KMS-11 (cell line): ENCODE measurements at regions not wholly inside any gene's neighbourhood (a gene's known extent, or its start where the extent isn't known, plus 50 kb on each side); places are given as distances from the start of the nearest gene placed in this dataset.

Experiments used
- H2AFZ ChIP-seq: fragments of 200-600 bp; sonication (generic); 2 replicates; pipeline ENCODE4 v1.6.1; 2016; ENCODE audit warnings: antibody characterized with exemption, mixed run types, low read depth
- H3K27ac ChIP-seq: fragments of 200-600 bp; sonication (generic); 2 replicates; pipeline ENCODE4 v1.6.1; 2016; ENCODE audit warnings: mild to moderate bottlenecking, mixed run types
- H3K27me3 ChIP-seq: fragments of 200-600 bp; sonication (generic); 2 replicates; pipeline ENCODE4 v1.6.1; 2017; ENCODE audit warnings: mild to moderate bottlenecking, low read depth, mixed run types, moderate library complexity; ENCODE audit not compliant: insufficient read depth
- H3K36me3 ChIP-seq: fragments of 200-600 bp; sonication (generic); 2 replicates; pipeline ENCODE4 v1.6.1; 2017; ENCODE audit warnings: mild to moderate bottlenecking, mixed run types; ENCODE audit not compliant: insufficient read depth
- H3K4me1 ChIP-seq: fragments of 200-600 bp; sonication (generic); 2 replicates; pipeline ENCODE4 v1.6.1; 2016; ENCODE audit warnings: mild to moderate bottlenecking, low read depth, mixed run types; ENCODE audit not compliant: poor library complexity, severe bottlenecking
- H3K4me2 ChIP-seq: fragments of 200-600 bp; sonication (generic); 2 replicates; pipeline ENCODE4 v1.7.0; 2016; ENCODE audit warnings: mild to moderate bottlenecking, mixed run types
- H3K4me3 ChIP-seq: fragments of 200-600 bp; sonication (generic); IDR thresholded peaks from 2 replicates; pipeline ENCODE4 v1.6.1; 2017; ENCODE audit warnings: low read depth, low read length, mixed read lengths; ENCODE audit not compliant: insufficient read depth
- H3K79me2 ChIP-seq: fragments of 200-600 bp; sonication (generic); 2 replicates; pipeline ENCODE4 v1.6.1; 2016; ENCODE audit warnings: low read depth, mixed run types; ENCODE audit not compliant: insufficient read depth
- H3K9ac ChIP-seq: fragments of 200-600 bp; sonication (generic); 2 replicates; pipeline ENCODE4 v1.6.1; 2016; ENCODE audit warnings: mild to moderate bottlenecking, mixed run types
- H4K20me1 ChIP-seq: fragments of 200-600 bp; sonication (generic); 2 replicates; pipeline ENCODE4 v1.6.1; 2016; ENCODE audit warnings: mild to moderate bottlenecking, mixed run types; ENCODE audit not compliant: insufficient read depth
- TF ChIP-seq, protein P1 (sequence below): fragments of 200-600 bp; sonication (generic); conservative IDR thresholded peaks from 2 replicates; pipeline ENCODE4 v1.6.1; 2017; ENCODE audit warnings: low read depth, mild to moderate bottlenecking, antibody characterized with exemption, low read length, moderate library complexity, mixed read lengths

DNA sequence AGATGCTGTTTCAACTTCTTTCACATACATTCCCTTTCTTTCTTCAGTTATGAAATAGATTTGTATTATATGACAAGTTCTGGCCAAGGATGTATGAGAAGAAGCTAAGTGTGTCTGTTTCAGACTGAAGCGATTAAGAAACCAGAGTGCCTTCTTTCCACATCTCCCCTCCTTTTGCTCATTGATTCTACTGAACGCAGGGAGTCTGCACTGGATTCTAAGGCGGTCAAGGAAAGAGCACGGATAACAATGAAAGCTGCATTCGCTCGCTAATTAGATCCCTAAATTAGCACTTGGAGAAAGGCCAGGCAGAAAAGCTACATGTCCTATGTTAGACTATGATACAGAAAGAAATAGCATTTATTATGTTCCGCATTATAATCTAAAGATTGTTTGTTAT is 267.7 kb downstream of the HAO1 start:
- TF ChIP-seq, protein P1, sequence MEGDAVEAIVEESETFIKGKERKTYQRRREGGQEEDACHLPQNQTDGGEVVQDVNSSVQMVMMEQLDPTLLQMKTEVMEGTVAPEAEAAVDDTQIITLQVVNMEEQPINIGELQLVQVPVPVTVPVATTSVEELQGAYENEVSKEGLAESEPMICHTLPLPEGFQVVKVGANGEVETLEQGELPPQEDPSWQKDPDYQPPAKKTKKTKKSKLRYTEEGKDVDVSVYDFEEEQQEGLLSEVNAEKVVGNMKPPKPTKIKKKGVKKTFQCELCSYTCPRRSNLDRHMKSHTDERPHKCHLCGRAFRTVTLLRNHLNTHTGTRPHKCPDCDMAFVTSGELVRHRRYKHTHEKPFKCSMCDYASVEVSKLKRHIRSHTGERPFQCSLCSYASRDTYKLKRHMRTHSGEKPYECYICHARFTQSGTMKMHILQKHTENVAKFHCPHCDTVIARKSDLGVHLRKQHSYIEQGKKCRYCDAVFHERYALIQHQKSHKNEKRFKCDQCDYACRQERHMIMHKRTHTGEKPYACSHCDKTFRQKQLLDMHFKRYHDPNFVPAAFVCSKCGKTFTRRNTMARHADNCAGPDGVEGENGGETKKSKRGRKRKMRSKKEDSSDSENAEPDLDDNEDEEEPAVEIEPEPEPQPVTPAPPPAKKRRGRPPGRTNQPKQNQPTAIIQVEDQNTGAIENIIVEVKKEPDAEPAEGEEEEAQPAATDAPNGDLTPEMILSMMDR: no peak
- H3K4me2 ChIP-seq: no peak overlapping the region

DNA sequence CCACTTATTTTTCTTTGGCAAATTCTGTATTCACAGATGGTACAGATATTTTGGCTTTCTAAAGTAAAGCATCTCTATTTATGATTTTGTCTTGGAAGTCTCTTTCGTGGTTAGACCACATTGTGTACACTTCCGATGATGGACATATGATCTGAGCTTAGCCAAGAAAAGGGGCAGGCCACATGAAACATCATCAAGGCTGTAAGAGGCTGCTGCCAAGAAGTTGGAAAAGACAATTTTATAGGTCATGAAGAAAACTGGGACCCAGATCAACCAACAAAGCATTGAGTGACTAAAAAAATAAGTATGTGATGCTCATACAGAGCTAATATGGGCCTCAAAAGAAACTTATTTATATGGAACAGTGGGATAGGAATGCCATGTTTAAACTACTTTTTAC is 266.4 kb downstream of the HAO1 start:
- Histone ChIP-seq H3K27ac (no peak overlapping the region), H3K36me3 (no peaks in the 10 kb centered on the region), H3K9ac (no peak overlapping the region), H4K20me1 (no peaks in the 10 kb centered on the region), H3K27me3 (no peaks in the 10 kb centered on the region), H2AFZ (no peak overlapping the region), H3K4me1 (no peaks in the 10 kb centered on the region), H3K4me3 (no peak overlapping the region), H3K4me2 (no peak overlapping the region), H3K79me2 (no peaks in the 10 kb centered on the region)
- TF ChIP-seq, protein P1: no peak

More for the DNA sequence above, 267.7 kb downstream of the HAO1 start:
- Histone ChIP-seq H3K4me3 (no peak overlapping the region), H2AFZ (no peak overlapping the region), H3K36me3 (no peaks in the 10 kb centered on the region), H3K4me1 (no peaks in the 10 kb centered on the region), H4K20me1 (no peaks in the 10 kb centered on the region), H3K79me2 (no peaks in the 10 kb centered on the region), H3K9ac (no peak overlapping the region), H3K27ac (no peak overlapping the region), H3K27me3 (no peaks in the 10 kb centered on the region)

DNA sequence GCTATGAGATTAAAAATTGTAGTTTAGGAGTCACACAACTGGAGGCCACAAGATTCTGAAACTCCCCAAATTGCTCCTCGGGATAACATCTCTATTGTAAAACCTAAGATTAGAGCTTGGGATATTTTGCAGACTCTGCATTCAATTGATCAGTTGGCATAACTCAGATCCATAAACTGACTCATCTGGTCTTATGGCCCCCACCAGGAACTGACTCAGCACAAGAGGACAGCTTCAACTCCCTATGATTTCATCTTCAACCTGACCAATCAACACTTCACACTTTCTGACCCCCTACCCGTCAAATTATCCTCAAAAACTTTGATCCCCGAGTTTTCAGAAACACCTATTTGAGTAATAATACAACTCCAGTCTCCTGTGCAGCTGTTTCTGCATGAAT is 257.3 kb downstream of the HAO1 start:
- Histone ChIP-seq H3K4me2 (no peak overlapping the region), H4K20me1 (no peaks in the 10 kb centered on the region), H3K27me3 (no peaks in the 10 kb centered on the region), H3K36me3 (no peaks in the 10 kb centered on the region), H3K79me2 (no peaks in the 10 kb centered on the region), H3K4me3 (no peak overlapping the region), H3K27ac (no peak overlapping the region), H3K9ac (no peak overlapping the region), H3K4me1 (peaks cover 10% of the 10 kb centered on the region), H2AFZ (no peak overlapping the region)
- TF ChIP-seq, protein P1: no peak

DNA sequence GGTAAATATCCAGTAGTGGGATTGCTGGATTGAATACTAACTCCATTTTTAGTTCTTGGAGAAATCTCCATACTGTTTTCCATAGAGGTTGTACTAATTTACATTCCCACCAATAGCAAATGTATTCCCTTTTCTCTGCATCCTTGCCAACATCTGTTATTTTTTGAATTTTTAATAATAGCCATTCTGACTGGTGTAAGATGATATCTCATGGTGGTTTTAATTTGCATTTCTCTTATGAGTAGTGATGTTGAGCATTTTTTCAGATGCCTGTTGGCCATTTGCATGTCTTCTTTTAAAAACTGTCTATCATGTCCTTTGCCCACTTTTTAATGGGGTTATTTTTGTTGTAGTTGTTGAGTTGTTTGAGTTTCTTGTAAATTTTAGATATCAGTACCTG is 253.2 kb downstream of the HAO1 start:
- Histone ChIP-seq H4K20me1 (no peaks in the 10 kb centered on the region), H2AFZ (no peak overlapping the region), H3K27ac (no peak overlapping the region)

More for the DNA sequence above, 253.2 kb downstream of the HAO1 start:
- Histone ChIP-seq H3K27me3 (no peaks in the 10 kb centered on the region), H3K36me3 (no peaks in the 10 kb centered on the region), H3K4me2 (no peak overlapping the region), H3K4me1 (peaks cover 12% of the 10 kb centered on the region), H3K79me2 (no peaks in the 10 kb centered on the region), H3K4me3 (no peak overlapping the region), H3K9ac (no peak overlapping the region)
- TF ChIP-seq, protein P1: no peak
